Cardiac muscle cell (in vitro differentiated cells and primary cell): ENCODE measurements at regions not wholly inside any gene's neighbourhood (a gene's known extent, or its start where the extent isn't known, plus 50 kb on each side); places are given as distances from the start of the nearest gene placed in this dataset.

Experiments used
- DNase-seq, 2 donors: peaks; one replicate each; pipeline versions ENCODE4 v3.0.0 to v3.0.0-alpha.2; 2010 to 2017; ENCODE audit warnings: low read depth in 1 of 2, low spot score in 1 of 2
- H3K27ac ChIP-seq: fragments of 200-600 bp; sonication (generic); 2 replicates; pipeline ENCODE4 v1.5.1; 2016
- H3K27me3 ChIP-seq: fragments of 200-600 bp; sonication (generic); 2 replicates; pipeline ENCODE4 v1.6.0; 2016; ENCODE audit warnings: control low read depth
- H3K36me3 ChIP-seq: fragments of 200-600 bp; sonication (generic); 2 replicates; pipeline ENCODE4 v1.5.1; 2016; ENCODE audit warnings: control low read depth
- H3K4me1 ChIP-seq: fragments of 200-600 bp; sonication (generic); 2 replicates; pipeline ENCODE4 v1.8.1; 2017; ENCODE audit warnings: low read depth, mild to moderate bottlenecking, mixed run types
- H3K4me3 ChIP-seq: fragments of 200-600 bp; sonication (generic); 2 replicates; pipeline ENCODE4 v1.5.1; 2016; ENCODE audit warnings: mild to moderate bottlenecking
- H3K9me3 ChIP-seq: fragments of 200-600 bp; sonication (generic); 2 replicates; pipeline ENCODE4 v1.5.1; 2017; ENCODE audit warnings: low read depth, mild to moderate bottlenecking, control low read depth
- TF ChIP-seq, protein P1 (sequence below): IDR thresholded peaks from 2 replicates; pipeline ENCODE4 v1.5.1; 2012; ENCODE audit warnings: low read depth, mild to moderate bottlenecking, low read length

DNA sequence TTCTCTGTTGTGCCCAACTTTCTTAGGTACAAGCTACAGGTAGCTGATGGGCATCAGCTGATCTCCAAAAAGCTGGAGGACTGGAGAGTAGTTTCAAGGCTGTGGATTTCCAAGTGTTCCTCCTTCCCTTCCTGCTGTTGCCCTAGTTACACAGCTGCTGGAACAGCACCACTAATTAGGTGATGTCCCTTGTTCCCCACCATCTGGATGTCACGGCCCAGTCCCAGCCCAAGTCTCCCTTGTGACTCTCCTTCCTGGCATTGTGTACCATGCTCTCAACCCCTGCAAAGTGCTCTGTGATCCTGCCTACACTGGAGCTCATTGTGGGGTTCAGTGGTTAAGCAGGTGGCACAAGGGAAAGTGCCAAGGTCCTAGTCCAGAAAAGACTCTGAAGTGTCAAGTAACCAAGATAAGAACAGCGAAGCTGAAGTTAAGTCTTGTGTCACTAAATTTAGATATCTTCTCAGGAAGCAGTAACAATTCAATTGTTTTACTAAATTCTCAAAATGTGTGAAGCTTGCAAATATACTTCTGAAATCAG is 604.5 kb downstream of the ISL1 start:
- Histone ChIP-seq H3K9me3 (no peaks in the 10 kb centered on the region), H3K27ac (no peak overlapping the region), H3K36me3 (no peaks in the 10 kb centered on the region), H3K27me3 (no peaks in the 10 kb centered on the region), H3K4me3 (no peak overlapping the region), H3K4me1 (peaks cover 22% of the 10 kb centered on the region)
- no peak for DNase-seq
- TF ChIP-seq, protein P1, sequence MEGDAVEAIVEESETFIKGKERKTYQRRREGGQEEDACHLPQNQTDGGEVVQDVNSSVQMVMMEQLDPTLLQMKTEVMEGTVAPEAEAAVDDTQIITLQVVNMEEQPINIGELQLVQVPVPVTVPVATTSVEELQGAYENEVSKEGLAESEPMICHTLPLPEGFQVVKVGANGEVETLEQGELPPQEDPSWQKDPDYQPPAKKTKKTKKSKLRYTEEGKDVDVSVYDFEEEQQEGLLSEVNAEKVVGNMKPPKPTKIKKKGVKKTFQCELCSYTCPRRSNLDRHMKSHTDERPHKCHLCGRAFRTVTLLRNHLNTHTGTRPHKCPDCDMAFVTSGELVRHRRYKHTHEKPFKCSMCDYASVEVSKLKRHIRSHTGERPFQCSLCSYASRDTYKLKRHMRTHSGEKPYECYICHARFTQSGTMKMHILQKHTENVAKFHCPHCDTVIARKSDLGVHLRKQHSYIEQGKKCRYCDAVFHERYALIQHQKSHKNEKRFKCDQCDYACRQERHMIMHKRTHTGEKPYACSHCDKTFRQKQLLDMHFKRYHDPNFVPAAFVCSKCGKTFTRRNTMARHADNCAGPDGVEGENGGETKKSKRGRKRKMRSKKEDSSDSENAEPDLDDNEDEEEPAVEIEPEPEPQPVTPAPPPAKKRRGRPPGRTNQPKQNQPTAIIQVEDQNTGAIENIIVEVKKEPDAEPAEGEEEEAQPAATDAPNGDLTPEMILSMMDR, result no peak

DNA sequence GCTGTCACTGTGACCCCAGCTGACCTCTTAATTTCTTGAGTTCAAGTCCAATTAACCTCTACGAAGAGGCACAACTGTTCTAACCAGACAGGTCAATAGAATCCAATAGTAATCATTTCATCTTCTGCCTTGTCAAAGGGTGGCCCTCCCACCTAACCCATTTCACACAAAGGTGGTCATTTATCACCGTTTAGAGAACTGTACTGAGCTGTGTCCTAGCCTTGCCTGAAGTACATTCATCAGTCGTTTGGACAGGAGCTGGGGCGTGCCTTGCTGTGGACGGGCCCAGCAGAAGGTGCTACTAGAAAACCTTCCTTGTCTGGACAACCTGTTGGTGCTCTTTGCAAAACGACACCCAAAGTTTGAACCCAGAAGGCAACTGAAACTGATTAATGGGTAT is 605.4 kb downstream of the ISL1 start:
- H3K27me3 ChIP-seq, result no peaks in the 10 kb centered on the region
- H3K27ac ChIP-seq, result no peak overlapping the region
- H3K4me3 ChIP-seq, result no peak overlapping the region
- H3K9me3 ChIP-seq, result no peaks in the 10 kb centered on the region
- TF ChIP-seq, protein P1, result no peak
- DNase-seq, result no peak
- no peaks in the 10 kb centered on the region for H3K36me3 ChIP-seq
- peaks cover 22% of the 10 kb centered on the region for H3K4me1 ChIP-seq

DNA sequence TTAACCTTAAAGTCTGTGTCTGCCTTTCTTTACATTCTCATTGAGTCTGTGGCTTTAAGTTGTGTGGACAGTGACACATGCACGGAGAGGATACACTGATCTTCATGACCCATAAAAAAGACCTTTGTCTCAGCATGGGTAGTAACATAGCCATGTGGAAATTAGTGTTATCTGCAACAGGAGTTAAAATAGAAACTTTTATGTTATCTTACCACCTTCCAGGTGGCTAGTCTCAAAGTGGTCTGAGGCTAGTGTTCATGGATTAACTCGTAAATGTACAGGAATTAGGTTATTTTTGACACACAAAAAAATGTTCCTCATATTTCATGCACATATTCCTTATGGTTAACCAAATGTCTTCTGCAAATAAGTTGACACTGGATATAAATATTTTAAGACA is 607.0 kb downstream of the ISL1 start:
- H3K27me3 ChIP-seq, result no peaks in the 10 kb centered on the region
- no peak overlapping the region for H3K4me3 ChIP-seq
- H3K27ac ChIP-seq, result no peak overlapping the region
- H3K4me1 ChIP-seq, result peaks cover 22% of the 10 kb centered on the region
- DNase-seq, result no peak
- TF ChIP-seq, protein P1, result no peak
- no peaks in the 10 kb centered on the region for H3K9me3 ChIP-seq
- H3K36me3 ChIP-seq, result no peaks in the 10 kb centered on the region

DNA sequence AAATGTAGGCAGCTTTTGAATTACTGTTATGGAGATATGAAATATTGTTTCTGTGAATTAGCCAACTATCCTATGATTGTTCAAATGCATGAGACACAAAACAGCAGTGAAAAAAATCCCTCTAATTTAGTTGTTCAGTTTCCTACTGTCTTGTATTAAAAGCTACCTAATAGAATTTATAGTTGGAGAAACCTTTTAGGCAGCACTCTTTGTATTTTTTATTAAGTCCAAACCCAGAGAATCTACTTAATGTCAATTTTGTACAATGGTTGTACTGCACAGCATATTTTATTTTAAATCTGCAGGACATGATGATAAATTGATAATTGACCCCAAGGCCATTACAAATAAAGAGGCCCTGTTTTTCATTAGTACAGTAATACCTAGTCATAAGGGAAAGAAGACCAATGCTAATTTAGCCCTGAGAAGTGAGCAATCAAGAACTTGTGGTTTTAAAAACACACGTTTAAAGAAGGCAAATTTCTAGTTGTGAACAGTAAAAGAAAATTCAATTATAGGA is 607.5 kb downstream of the ISL1 start:
- no peaks in the 10 kb centered on the region for H3K36me3 ChIP-seq
- H3K9me3 ChIP-seq, result no peaks in the 10 kb centered on the region
- DNase-seq, result no peak
- H3K4me1 ChIP-seq, result peaks cover 24% of the 10 kb centered on the region
- H3K4me3 ChIP-seq, result no peak overlapping the region
- no peak overlapping the region for H3K27ac ChIP-seq
- TF ChIP-seq, protein P1, result no peak
- H3K27me3 ChIP-seq, result no peaks in the 10 kb centered on the region

DNA sequence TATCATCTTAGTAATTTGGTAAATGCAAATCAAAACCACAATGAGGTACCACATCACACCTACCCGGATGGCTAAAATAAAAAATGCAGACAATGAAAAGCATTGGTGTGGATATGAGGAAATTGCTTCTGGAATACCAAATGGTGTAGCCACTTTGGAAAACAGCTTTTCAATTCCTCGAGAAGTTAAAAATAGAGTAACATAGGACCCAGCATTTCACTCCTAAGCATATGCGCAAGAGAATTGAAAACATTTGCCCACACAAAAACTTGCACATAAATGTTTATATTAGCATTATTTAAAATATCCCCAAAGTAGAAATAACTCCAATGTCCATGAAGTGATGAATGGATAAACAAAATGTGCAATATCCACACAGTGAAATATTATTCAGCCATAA is 608.7 kb downstream of the ISL1 start:
- H3K4me1 ChIP-seq, result peaks cover 35% of the 10 kb centered on the region
- no peak overlapping the region for H3K27ac ChIP-seq
- no peaks in the 10 kb centered on the region for H3K27me3 ChIP-seq
- H3K9me3 ChIP-seq, result no peaks in the 10 kb centered on the region
- TF ChIP-seq, protein P1, result no peak
- no peak overlapping the region for H3K4me3 ChIP-seq
- DNase-seq, result no peak
- H3K36me3 ChIP-seq, result no peaks in the 10 kb centered on the region
